SK-N-SH (cell line): ENCODE measurements at regions not wholly inside any gene's neighbourhood (a gene's known extent, or its start where the extent isn't known, plus 50 kb on each side); places are given as distances from the start of the nearest gene placed in this dataset.

Experiments
- CTCF ChIP-seq: fragments of 200-600 bp; sonication (generic); IDR thresholded peaks from 2 replicates; pipeline ENCODE4 v1.6.1; 2017; ENCODE audit warnings: antibody characterized with exemption, mild to moderate bottlenecking, moderate library complexity
- ELF1 ChIP-seq: IDR thresholded peaks from 2 replicates; pipeline ENCODE4 v1.4.0; 2012
- EP300 ChIP-seq, 2 experiments: IDR thresholded peaks; 2 replicates each; pipeline versions ENCODE4 v1.4.0 to v1.6.1; 2012; ENCODE audit warnings: borderline replicate concordance in 1 of 2, low read depth in 1 of 2, low read length in 1 of 2
- FOXM1 ChIP-seq: IDR thresholded peaks from 2 replicates; pipeline ENCODE4 v1.4.0; 2012; ENCODE audit warnings: low read depth, mild to moderate bottlenecking
- NRF1 ChIP-seq: IDR thresholded peaks from 2 replicates; pipeline ENCODE4 v1.6.1; 2012; ENCODE audit warnings: low read depth, mild to moderate bottlenecking, low read length
- RAD21 ChIP-seq: IDR thresholded peaks from 2 replicates; pipeline ENCODE4 v1.6.1; 2012; ENCODE audit warnings: mild to moderate bottlenecking, low read length
- RFX5 ChIP-seq: IDR thresholded peaks from 2 replicates; pipeline ENCODE4 v1.6.1; 2012; ENCODE audit warnings: mild to moderate bottlenecking, improper control_type of control experiment, low read length
- TF ChIP-seq, protein P1 (sequence below): IDR thresholded peaks from 2 replicates; pipeline ENCODE4 v1.4.0; 2012; ENCODE audit warnings: low read depth, borderline replicate concordance
- TF ChIP-seq, protein P2 (sequence below): fragments of 150-350 bp; IDR thresholded peaks from 2 replicates; pipeline ENCODE4 v1.6.1; 2017; ENCODE audit warnings: antibody characterized with exemption, low read length, low read depth, borderline replicate concordance

- TF ChIP-seq EP300 (IDR thresholded peaks at IDR 0.05; ENCODE audit: borderline replicate concordance in 1 of 2, low read depth in 1 of 2, low read length in 1 of 2) (no peak), CTCF (no peak), ELF1 (no peak), RFX5 (no peak), NRF1 (no peak), FOXM1 (no peak), RAD21 (no peak)
- TF ChIP-seq, protein P1, sequence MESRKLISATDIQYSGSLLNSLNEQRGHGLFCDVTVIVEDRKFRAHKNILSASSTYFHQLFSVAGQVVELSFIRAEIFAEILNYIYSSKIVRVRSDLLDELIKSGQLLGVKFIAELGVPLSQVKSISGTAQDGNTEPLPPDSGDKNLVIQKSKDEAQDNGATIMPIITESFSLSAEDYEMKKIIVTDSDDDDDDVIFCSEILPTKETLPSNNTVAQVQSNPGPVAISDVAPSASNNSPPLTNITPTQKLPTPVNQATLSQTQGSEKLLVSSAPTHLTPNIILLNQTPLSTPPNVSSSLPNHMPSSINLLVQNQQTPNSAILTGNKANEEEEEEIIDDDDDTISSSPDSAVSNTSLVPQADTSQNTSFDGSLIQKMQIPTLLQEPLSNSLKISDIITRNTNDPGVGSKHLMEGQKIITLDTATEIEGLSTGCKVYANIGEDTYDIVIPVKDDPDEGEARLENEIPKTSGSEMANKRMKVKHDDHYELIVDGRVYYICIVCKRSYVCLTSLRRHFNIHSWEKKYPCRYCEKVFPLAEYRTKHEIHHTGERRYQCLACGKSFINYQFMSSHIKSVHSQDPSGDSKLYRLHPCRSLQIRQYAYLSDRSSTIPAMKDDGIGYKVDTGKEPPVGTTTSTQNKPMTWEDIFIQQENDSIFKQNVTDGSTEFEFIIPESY: no peak
- TF ChIP-seq, protein P2, sequence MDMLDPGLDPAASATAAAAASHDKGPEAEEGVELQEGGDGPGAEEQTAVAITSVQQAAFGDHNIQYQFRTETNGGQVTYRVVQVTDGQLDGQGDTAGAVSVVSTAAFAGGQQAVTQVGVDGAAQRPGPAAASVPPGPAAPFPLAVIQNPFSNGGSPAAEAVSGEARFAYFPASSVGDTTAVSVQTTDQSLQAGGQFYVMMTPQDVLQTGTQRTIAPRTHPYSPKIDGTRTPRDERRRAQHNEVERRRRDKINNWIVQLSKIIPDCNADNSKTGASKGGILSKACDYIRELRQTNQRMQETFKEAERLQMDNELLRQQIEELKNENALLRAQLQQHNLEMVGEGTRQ: no peak
Observed at GRCh38 chr7:125127304-125127703, 197.7 kb upstream of the POT1 start.
